HepG2 (cell line): ENCODE measurements at regions not wholly inside any gene's neighbourhood (a gene's known extent, or its start where the extent isn't known, plus 50 kb on each side); places are given as distances from the start of the nearest gene placed in this dataset.
A peak's percentile ranks its signal among the peaks of the same experiment; 100 is the strongest.

Experiments used
- ADNP ChIP-seq: sonication (generic); formaldehyde crosslinking; IDR thresholded peaks from 2 replicates; pipeline ENCODE4 v1.4.0; 2020; ENCODE audit warnings: missing genetic modification reagents
- AGO2 ChIP-seq: fragments of 200-400 bp; formaldehyde crosslinking; optimal IDR thresholded peaks from 2 replicates; pipeline ENCODE3; 2017; ENCODE audit warnings: mild to moderate bottlenecking, low read depth, low read length, moderate library complexity
- KDM3A ChIP-seq: IDR thresholded peaks from 2 replicates; pipeline ENCODE4 v1.6.1; 2018; ENCODE audit warnings: low read depth, missing compliant biosample characterization
- MLX ChIP-seq: IDR thresholded peaks from 2 replicates; pipeline ENCODE4 v1.6.1; 2016
- MLXIP ChIP-seq: sonication (generic); formaldehyde crosslinking; IDR thresholded peaks from 2 replicates; pipeline ENCODE4 v1.9.0; 2021; ENCODE audit warnings: missing genetic modification reagents, borderline replicate concordance
- PAWR ChIP-seq: sonication (generic); formaldehyde crosslinking; IDR thresholded peaks from 2 replicates; pipeline ENCODE4 v1.4.0; 2020; ENCODE audit warnings: missing genetic modification reagents, mild to moderate bottlenecking, borderline replicate concordance
- SKIL ChIP-seq: sonication (generic); formaldehyde crosslinking; IDR thresholded peaks from 2 replicates; pipeline ENCODE4 v1.8.0; 2022; ENCODE audit warnings: missing genetic modification reagents, mild to moderate bottlenecking, moderate library complexity, borderline replicate concordance
- TCF7L2 ChIP-seq: IDR thresholded peaks from 2 replicates; pipeline ENCODE4 v1.6.1; 2011; ENCODE audit warnings: mild to moderate bottlenecking, low read depth, low read length, moderate library complexity
- XBP1 ChIP-seq: sonication (generic); formaldehyde crosslinking; IDR thresholded peaks from 2 replicates; pipeline ENCODE4 v1.5.0; 2020; ENCODE audit warnings: missing genetic modification reagents
- XRCC5 ChIP-seq: fragments of 200-400 bp; formaldehyde crosslinking; optimal IDR thresholded peaks from 2 replicates; pipeline ENCODE3; 2017; ENCODE audit warnings: mild to moderate bottlenecking, low read length
- ZNF44 ChIP-seq: sonication (generic); formaldehyde crosslinking; IDR thresholded peaks from 2 replicates; pipeline ENCODE4 v1.5.1; 2020; ENCODE audit warnings: mild to moderate bottlenecking, missing genetic modification reagents
- ZNF549 ChIP-seq: sonication (generic); formaldehyde crosslinking; IDR thresholded peaks from 2 replicates; pipeline ENCODE4 v1.5.0; 2020; ENCODE audit warnings: missing genetic modification reagents
- ZNF577 ChIP-seq: sonication (generic); formaldehyde crosslinking; IDR thresholded peaks from 2 replicates; pipeline ENCODE4 v1.4.0; 2020; ENCODE audit warnings: mild to moderate bottlenecking, low read depth, missing genetic modification reagents, borderline replicate concordance
- ZNF580 ChIP-seq: IDR thresholded peaks from 2 replicates; pipeline ENCODE4 v1.6.1; 2016; ENCODE audit warnings: low read depth, borderline replicate concordance
- ZNF598 ChIP-seq: sonication (generic); formaldehyde crosslinking; IDR thresholded peaks from 2 replicates; pipeline ENCODE4 v1.5.1; 2020; ENCODE audit warnings: mild to moderate bottlenecking, missing genetic modification reagents, borderline replicate concordance
- ZNF615 ChIP-seq: sonication (generic); formaldehyde crosslinking; IDR thresholded peaks from 2 replicates; pipeline ENCODE4 v1.5.0; 2020; ENCODE audit warnings: mild to moderate bottlenecking, missing genetic modification reagents, borderline replicate concordance
- ZNF720 ChIP-seq: sonication (generic); formaldehyde crosslinking; IDR thresholded peaks from 2 replicates; pipeline ENCODE4 v1.4.0; 2020; ENCODE audit warnings: missing genetic modification reagents
- ZNF761 ChIP-seq: sonication (generic); formaldehyde crosslinking; conservative IDR thresholded peaks from 2 replicates; pipeline ENCODE4 v1.4.0; 2020; ENCODE audit warnings: mild to moderate bottlenecking, missing genetic modification reagents
- ZNF790 ChIP-seq: sonication (generic); formaldehyde crosslinking; IDR thresholded peaks from 2 replicates; pipeline ENCODE4 v1.8.0; 2022; ENCODE audit warnings: missing genetic modification reagents, mild to moderate bottlenecking, borderline replicate concordance

GRCh38 chr16:86664522-86665318 is 86.4 kb downstream of the FOXL1 start (continued):
- TF ChIP-seq MLX (CRISPR knock-in tag) = no peak
- no peak for TF ChIP-seq MLXIP (CRISPR knock-in tag)
- TF ChIP-seq XBP1 (CRISPR knock-in tag) = no peak
- TF ChIP-seq ZNF580 = peak; percentile 61; the same call in 1 of the 2 replicates
- TF ChIP-seq ZNF549 = no peak
- no peak for TF ChIP-seq ZNF761
- TF ChIP-seq TCF7L2 = no peak
- TF ChIP-seq KDM3A = no peak
- TF ChIP-seq ZNF790 = no peak
- no peak for TF ChIP-seq PAWR
- no peak for TF ChIP-seq ZNF720 (CRISPR knock-in tag)
- TF ChIP-seq ADNP (CRISPR knock-in tag) = no peak
- TF ChIP-seq ZNF44 (CRISPR knock-in tag) = no peak
- no peak for TF ChIP-seq ZNF577 (CRISPR knock-in tag)
- no peak for TF ChIP-seq XRCC5
- no peak for TF ChIP-seq AGO2
- no peak for TF ChIP-seq SKIL (CRISPR knock-in tag)
- no peak for TF ChIP-seq ZNF598 (CRISPR knock-in tag)
- no peak for TF ChIP-seq ZNF615 (CRISPR knock-in tag)
